ENCODE measurements at regions not wholly inside any gene's neighbourhood (a gene's known extent, or its start where the extent isn't known, plus 50 kb on each side); places are given as distances from the start of the nearest gene placed in this dataset.
A peak's percentile ranks its signal among the peaks of the same experiment; 100 is the strongest.

GRCh38 chr11:70493891-70494290 is 95.6 kb downstream of the CTTN start:
- TF ChIP-seq, protein P1, sequence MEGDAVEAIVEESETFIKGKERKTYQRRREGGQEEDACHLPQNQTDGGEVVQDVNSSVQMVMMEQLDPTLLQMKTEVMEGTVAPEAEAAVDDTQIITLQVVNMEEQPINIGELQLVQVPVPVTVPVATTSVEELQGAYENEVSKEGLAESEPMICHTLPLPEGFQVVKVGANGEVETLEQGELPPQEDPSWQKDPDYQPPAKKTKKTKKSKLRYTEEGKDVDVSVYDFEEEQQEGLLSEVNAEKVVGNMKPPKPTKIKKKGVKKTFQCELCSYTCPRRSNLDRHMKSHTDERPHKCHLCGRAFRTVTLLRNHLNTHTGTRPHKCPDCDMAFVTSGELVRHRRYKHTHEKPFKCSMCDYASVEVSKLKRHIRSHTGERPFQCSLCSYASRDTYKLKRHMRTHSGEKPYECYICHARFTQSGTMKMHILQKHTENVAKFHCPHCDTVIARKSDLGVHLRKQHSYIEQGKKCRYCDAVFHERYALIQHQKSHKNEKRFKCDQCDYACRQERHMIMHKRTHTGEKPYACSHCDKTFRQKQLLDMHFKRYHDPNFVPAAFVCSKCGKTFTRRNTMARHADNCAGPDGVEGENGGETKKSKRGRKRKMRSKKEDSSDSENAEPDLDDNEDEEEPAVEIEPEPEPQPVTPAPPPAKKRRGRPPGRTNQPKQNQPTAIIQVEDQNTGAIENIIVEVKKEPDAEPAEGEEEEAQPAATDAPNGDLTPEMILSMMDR (IDR thresholded peaks at IDR 0.05) = no peak
- H3K4me3 Mint-ChIP-seq (ENCODE audit: unreplicated experiment) = no peak overlapping the region
- no peaks in the 10 kb centered on the region for H3K27me3 Mint-ChIP-seq (ENCODE audit: low read depth)
- no peak overlapping the region for H3K27ac Mint-ChIP-seq (ENCODE audit: unreplicated experiment)
- H3K4me1 Mint-ChIP-seq (ENCODE audit: low read depth) = no peaks in the 10 kb centered on the region
- DNase-seq (ENCODE audit: low spot score) = peak; percentile 59
- H3K36me3 Mint-ChIP-seq (ENCODE audit: low read depth) = no peaks in the 10 kb centered on the region
- peaks cover 5% of the 10 kb centered on the region for H3K9me3 Mint-ChIP-seq (ENCODE audit: low read depth)

DNA sequence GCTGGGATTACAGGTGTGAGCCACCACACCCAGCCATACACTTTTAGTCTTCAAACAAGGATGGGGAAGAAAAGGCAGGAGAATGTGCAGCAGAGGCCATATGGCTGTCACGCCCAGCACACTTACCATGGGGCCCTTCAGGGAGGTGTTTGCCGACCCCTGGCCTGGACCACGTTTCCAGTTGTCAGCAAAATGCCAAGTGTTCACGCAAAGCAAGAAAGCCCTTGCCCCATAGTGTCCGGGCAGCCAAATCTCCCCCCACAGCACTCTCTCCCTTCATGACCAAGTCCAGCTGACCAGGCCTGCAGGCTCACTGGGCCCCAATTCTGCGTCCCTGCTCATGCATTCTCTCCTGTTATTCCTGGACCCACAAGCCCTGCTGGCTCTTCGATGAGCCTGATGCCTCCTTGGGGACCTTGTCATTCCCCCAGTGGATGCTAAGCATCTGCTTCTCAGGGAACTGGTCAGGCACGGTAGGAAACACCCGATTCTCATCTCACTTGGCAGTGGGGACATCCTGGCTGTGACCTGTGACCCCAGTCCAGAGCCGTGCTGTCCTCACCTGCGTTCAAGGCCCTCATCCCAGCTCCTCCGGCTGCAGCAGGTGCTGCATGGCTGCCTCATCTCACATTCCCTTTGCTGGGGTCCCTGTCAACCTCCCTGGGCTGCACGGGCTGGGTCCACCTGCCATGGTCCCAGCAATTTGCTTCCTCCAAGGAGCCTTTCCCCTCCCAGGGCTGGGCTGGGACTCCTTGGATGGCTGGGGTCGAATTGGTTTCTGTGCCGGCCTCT is 96.4 kb downstream of the CTTN start:
- Mint-ChIP-seq H3K4me3 (ENCODE audit: unreplicated experiment) (no peak overlapping the region), H3K9me3 (ENCODE audit: low read depth) (peaks cover 5% of the 10 kb centered on the region), H3K27me3 (ENCODE audit: low read depth) (no peaks in the 10 kb centered on the region), H3K36me3 (ENCODE audit: low read depth) (no peaks in the 10 kb centered on the region), H3K4me1 (ENCODE audit: low read depth) (no peaks in the 10 kb centered on the region), H3K27ac (ENCODE audit: unreplicated experiment) (no peak overlapping the region)
- DNase-seq (ENCODE audit: low spot score) = peak; percentile 59
- TF ChIP-seq, protein P1 (IDR thresholded peaks at IDR 0.05) = no peak

- peaks cover 5% of the 10 kb centered on the region for H3K27me3 Mint-ChIP-seq (ENCODE audit: low read depth)
- H3K36me3 Mint-ChIP-seq (ENCODE audit: low read depth) = no peaks in the 10 kb centered on the region
- TF ChIP-seq, protein P1 (IDR thresholded peaks at IDR 0.05) = no peak
- no peak overlapping the region for H3K27ac Mint-ChIP-seq (ENCODE audit: unreplicated experiment)
- no peaks in the 10 kb centered on the region for H3K4me1 Mint-ChIP-seq (ENCODE audit: low read depth)
- no peak overlapping the region for H3K4me3 Mint-ChIP-seq (ENCODE audit: unreplicated experiment)
- H3K9me3 Mint-ChIP-seq (ENCODE audit: low read depth) = peaks cover 5% of the 10 kb centered on the region
- peak; percentile 91 for DNase-seq (ENCODE audit: low spot score)
Measured at GRCh38 chr11:70495351-70496310, 97.3 kb downstream of the CTTN start.

GRCh38 chr11:70496591-70497535 is 98.5 kb downstream of the CTTN start:
- no peaks in the 10 kb centered on the region for H3K4me1 Mint-ChIP-seq (ENCODE audit: low read depth)
- no peak overlapping the region for H3K27ac Mint-ChIP-seq (ENCODE audit: unreplicated experiment)
- DNase-seq (ENCODE audit: low spot score) = peak; percentile 53

More at GRCh38 chr11:70496591-70497535, 98.5 kb downstream of the CTTN start:
- H3K9me3 Mint-ChIP-seq (ENCODE audit: low read depth) = no peaks in the 10 kb centered on the region
- H3K4me3 Mint-ChIP-seq (ENCODE audit: unreplicated experiment) = no peak overlapping the region
- TF ChIP-seq, protein P1 (IDR thresholded peaks at IDR 0.05) = no peak
- no peaks in the 10 kb centered on the region for H3K36me3 Mint-ChIP-seq (ENCODE audit: low read depth)
- peaks cover 5% of the 10 kb centered on the region for H3K27me3 Mint-ChIP-seq (ENCODE audit: low read depth)

All from chondrocyte (in vitro differentiated cells).